Lower leg skin (tissue), 3 donors: ENCODE measurements at regions not wholly inside any gene's neighbourhood (a gene's known extent, or its start where the extent isn't known, plus 50 kb on each side); places are given as distances from the start of the nearest gene placed in this dataset.

Source experiments
- CTCF ChIP-seq, 3 donors: fragments of 450-650 bp; IDR thresholded peaks; one replicate each; pipeline ENCODE4 v1.5.1; 2016; ENCODE audit warnings: antibody characterized with exemption in 3 of 3, mild to moderate bottlenecking in 3 of 3, moderate library complexity in 2 of 3
- POLR2A ChIP-seq, 2 donors: fragments of 450-650 bp; IDR thresholded peaks; one replicate each; pipeline ENCODE4 v1.6.1; 2016 to 2017; ENCODE audit warnings: antibody characterized with exemption in 2 of 2, mild to moderate bottlenecking in 1 of 2, moderate library complexity in 1 of 2

- no peak for TF ChIP-seq CTCF (IDR thresholded peaks at IDR 0.05)
- no peak for TF ChIP-seq POLR2A (IDR thresholded peaks at IDR 0.05)
These were observed 348.7 kb downstream of the ZIC1 start for GRCh38 chr3:147757866-147758265.
